ENCODE measurements at regions not wholly inside any gene's neighbourhood (a gene's known extent, or its start where the extent isn't known, plus 50 kb on each side); places are given as distances from the start of the nearest gene placed in this dataset.
A peak's percentile ranks its signal among the peaks of the same experiment; 100 is the strongest.
"Not testable (repeated sequence)": the region's sequence is repeated elsewhere in the genome, so short reads cannot be mapped to it uniquely, and the experiment has no call there.

GRCh38 chr10:128178302-128178958, 52.2 kb upstream of the MKI67 start:
- Histone ChIP-seq H3K4me3 (ENCODE audit: low read length in 2 of 2) (no peak overlapping the region), H3K4me1 (ENCODE audit: control insufficient read depth, insufficient read depth, low read length) (no peaks in the 10 kb centered on the region), H3K27me3 (ENCODE audit: control insufficient read depth in 1 of 2, insufficient read depth in 2 of 2, low read length in 2 of 2) (no peaks in the 10 kb centered on the region)

GRCh38 chr10:128180843-128181242, 54.6 kb upstream of the MKI67 start:
- Histone ChIP-seq H3K27me3 (ENCODE audit: control insufficient read depth in 1 of 2, insufficient read depth in 2 of 2, low read length in 2 of 2) (no peaks in the 10 kb centered on the region), H3K4me1 (ENCODE audit: control insufficient read depth, insufficient read depth, low read length) (no peaks in the 10 kb centered on the region), H3K9me3 (ENCODE audit: control insufficient read depth in 2 of 2, low read length in 2 of 2) (peaks cover 4 to 5% of the 10 kb centered on the region in 2 donors), H3K9ac (ENCODE audit: low read length in 2 of 2) (no peak overlapping the region), H3K27ac (ENCODE audit: low read length) (no peak overlapping the region), H3K4me3 (ENCODE audit: low read length in 2 of 2) (no peak overlapping the region), H3K36me3 (ENCODE audit: control insufficient read depth in 2 of 2, insufficient read depth in 2 of 2, low read length in 2 of 2) (no peaks in the 10 kb centered on the region)

More at GRCh38 chr10:128178302-128178958, 52.2 kb upstream of the MKI67 start:
- Histone ChIP-seq H3K9me3 (ENCODE audit: control insufficient read depth in 2 of 2, low read length in 2 of 2) (peaks cover 4 to 10% of the 10 kb centered on the region in 2 donors), H3K36me3 (ENCODE audit: control insufficient read depth in 2 of 2, insufficient read depth in 2 of 2, low read length in 2 of 2) (no peaks in the 10 kb centered on the region), H3K9ac (ENCODE audit: low read length in 2 of 2) (no peak overlapping the region), H3K27ac (ENCODE audit: low read length) (no peak overlapping the region)

GRCh38 chr10:128185627-128186026, 59.4 kb upstream of the MKI67 start:
- H3K27me3 ChIP-seq (ENCODE audit: control insufficient read depth in 1 of 2, insufficient read depth in 2 of 2, low read length in 2 of 2), result peaks cover 0 to 5% of the 10 kb centered on the region in 2 donors
- no peak overlapping the region for H3K9ac ChIP-seq (ENCODE audit: low read length in 2 of 2)
- H3K36me3 ChIP-seq (ENCODE audit: control insufficient read depth in 2 of 2, insufficient read depth in 2 of 2, low read length in 2 of 2), result no peaks in the 10 kb centered on the region

GRCh38 chr10:128186959-128187787, 61.0 kb upstream of the MKI67 start:
- H3K4me3 ChIP-seq (ENCODE audit: low read length in 2 of 2), result peak overlapping the region in 1 of 2 donors; percentile 8
- peaks cover 0 to 5% of the 10 kb centered on the region in 2 donors for H3K27me3 ChIP-seq (ENCODE audit: control insufficient read depth in 1 of 2, insufficient read depth in 2 of 2, low read length in 2 of 2)
- peaks cover 4% of the 10 kb centered on the region for H3K4me1 ChIP-seq (ENCODE audit: control insufficient read depth, insufficient read depth, low read length)
- H3K27ac ChIP-seq (ENCODE audit: low read length), result no peak overlapping the region
- H3K9ac ChIP-seq (ENCODE audit: low read length in 2 of 2), result no peak overlapping the region
- H3K36me3 ChIP-seq (ENCODE audit: control insufficient read depth in 2 of 2, insufficient read depth in 2 of 2, low read length in 2 of 2), result no peaks in the 10 kb centered on the region
- H3K9me3 ChIP-seq (ENCODE audit: control insufficient read depth in 2 of 2, low read length in 2 of 2), result peaks cover 2 to 4% of the 10 kb centered on the region in 2 donors

More at GRCh38 chr10:128185627-128186026, 59.4 kb upstream of the MKI67 start:
- Histone ChIP-seq H3K4me3 (ENCODE audit: low read length in 2 of 2) (no peak overlapping the region), H3K4me1 (ENCODE audit: control insufficient read depth, insufficient read depth, low read length) (peaks cover 4% of the 10 kb centered on the region), H3K9me3 (ENCODE audit: control insufficient read depth in 2 of 2, low read length in 2 of 2) (peaks cover 2 to 4% of the 10 kb centered on the region in 2 donors), H3K27ac (ENCODE audit: low read length) (no peak overlapping the region)

- H3K27ac ChIP-seq (ENCODE audit: low read length), result no peak overlapping the region
- H3K9ac ChIP-seq (ENCODE audit: low read length in 2 of 2), result no peak overlapping the region
- H3K9me3 ChIP-seq (ENCODE audit: control insufficient read depth in 2 of 2, low read length in 2 of 2), result peaks cover 0 to 4% of the 10 kb centered on the region in 2 donors
- H3K4me3 ChIP-seq (ENCODE audit: low read length in 2 of 2), result no peak overlapping the region
- peaks cover 4% of the 10 kb centered on the region for H3K4me1 ChIP-seq (ENCODE audit: control insufficient read depth, insufficient read depth, low read length)
- peaks cover 0 to 5% of the 10 kb centered on the region in 2 donors for H3K27me3 ChIP-seq (ENCODE audit: control insufficient read depth in 1 of 2, insufficient read depth in 2 of 2, low read length in 2 of 2)
- H3K36me3 ChIP-seq (ENCODE audit: control insufficient read depth in 2 of 2, insufficient read depth in 2 of 2, low read length in 2 of 2), result no peaks in the 10 kb centered on the region
Measured at GRCh38 chr10:128187788-128188185, 61.6 kb upstream of the MKI67 start.

GRCh38 chr10:128189176-128189575, 63.0 kb upstream of the MKI67 start:
- Histone ChIP-seq H3K36me3 (ENCODE audit: control insufficient read depth in 2 of 2, insufficient read depth in 2 of 2, low read length in 2 of 2) (no peaks in the 10 kb centered on the region), H3K9ac (ENCODE audit: low read length in 2 of 2) (no peak overlapping the region), H3K4me1 (ENCODE audit: control insufficient read depth, insufficient read depth, low read length) (peaks cover 4% of the 10 kb centered on the region), H3K9me3 (ENCODE audit: control insufficient read depth in 2 of 2, low read length in 2 of 2) (no peaks in the 10 kb centered on the region), H3K4me3 (ENCODE audit: low read length in 2 of 2) (no peak overlapping the region), H3K27me3 (ENCODE audit: control insufficient read depth in 1 of 2, insufficient read depth in 2 of 2, low read length in 2 of 2) (peaks cover 0 to 5% of the 10 kb centered on the region in 2 donors), H3K27ac (ENCODE audit: low read length) (no peak overlapping the region)

GRCh38 chr10:128191847-128192246, 65.6 kb upstream of the MKI67 start:
- H3K27me3 ChIP-seq (ENCODE audit: control insufficient read depth in 1 of 2, insufficient read depth in 2 of 2, low read length in 2 of 2), result peaks cover 0 to 5% of the 10 kb centered on the region in 2 donors
- H3K36me3 ChIP-seq (ENCODE audit: control insufficient read depth in 2 of 2, insufficient read depth in 2 of 2, low read length in 2 of 2), result no peaks in the 10 kb centered on the region
- no peak overlapping the region for H3K27ac ChIP-seq (ENCODE audit: low read length)
- no peak overlapping the region for H3K9ac ChIP-seq (ENCODE audit: low read length in 2 of 2)
- H3K4me1 ChIP-seq (ENCODE audit: control insufficient read depth, insufficient read depth, low read length), result peaks cover 4% of the 10 kb centered on the region
- H3K9me3 ChIP-seq (ENCODE audit: control insufficient read depth in 2 of 2, low read length in 2 of 2), result no peaks in the 10 kb centered on the region
- H3K4me3 ChIP-seq (ENCODE audit: low read length in 2 of 2), result no peak overlapping the region

GRCh38 chr10:128201826-128202225, 75.6 kb upstream of the MKI67 start:
- H3K9me3 ChIP-seq (ENCODE audit: control insufficient read depth in 2 of 2, low read length in 2 of 2); H3K4me3 ChIP-seq (ENCODE audit: low read length in 2 of 2); H3K27ac ChIP-seq (ENCODE audit: low read length); H3K9ac ChIP-seq (ENCODE audit: low read length in 2 of 2); H3K36me3 ChIP-seq (ENCODE audit: control insufficient read depth in 2 of 2, insufficient read depth in 2 of 2, low read length in 2 of 2); H3K4me1 ChIP-seq (ENCODE audit: control insufficient read depth, insufficient read depth, low read length); H3K27me3 ChIP-seq (ENCODE audit: control insufficient read depth in 1 of 2, insufficient read depth in 2 of 2, low read length in 2 of 2): not testable (repeated sequence)

- Histone ChIP-seq H3K27me3 (ENCODE audit: control insufficient read depth in 1 of 2, insufficient read depth in 2 of 2, low read length in 2 of 2) (peaks cover 7 to 11% of the 10 kb centered on the region in 2 donors), H3K4me3 (ENCODE audit: low read length in 2 of 2) (no peak overlapping the region), H3K9ac (ENCODE audit: low read length in 2 of 2) (no peak overlapping the region), H3K27ac (ENCODE audit: low read length) (no peak overlapping the region), H3K9me3 (ENCODE audit: control insufficient read depth in 2 of 2, low read length in 2 of 2) (no peaks in the 10 kb centered on the region), H3K4me1 (ENCODE audit: control insufficient read depth, insufficient read depth, low read length) (no peaks in the 10 kb centered on the region), H3K36me3 (ENCODE audit: control insufficient read depth in 2 of 2, insufficient read depth in 2 of 2, low read length in 2 of 2) (no peaks in the 10 kb centered on the region)
Measured at GRCh38 chr10:128203028-128203427, 76.8 kb upstream of the MKI67 start.

- not testable (repeated sequence) for H3K36me3 ChIP-seq (ENCODE audit: control insufficient read depth in 2 of 2, insufficient read depth in 2 of 2, low read length in 2 of 2); H3K9ac ChIP-seq (ENCODE audit: low read length in 2 of 2); H3K27ac ChIP-seq (ENCODE audit: low read length); H3K9me3 ChIP-seq (ENCODE audit: control insufficient read depth in 2 of 2, low read length in 2 of 2); H3K4me3 ChIP-seq (ENCODE audit: low read length in 2 of 2); H3K4me1 ChIP-seq (ENCODE audit: control insufficient read depth, insufficient read depth, low read length)
- H3K27me3 ChIP-seq (ENCODE audit: control insufficient read depth in 1 of 2, insufficient read depth in 2 of 2, low read length in 2 of 2), result peaks cover 7 to 11% of the 10 kb centered on the region in 2 donors
Measured at GRCh38 chr10:128205591-128205990, 79.4 kb upstream of the MKI67 start.

GRCh38 chr10:128206676-128207075, 80.5 kb upstream of the MKI67 start:
- Histone ChIP-seq H3K27me3 (ENCODE audit: control insufficient read depth in 1 of 2, insufficient read depth in 2 of 2, low read length in 2 of 2) (peaks cover 7 to 11% of the 10 kb centered on the region in 2 donors), H3K27ac (ENCODE audit: low read length) (no peak overlapping the region), H3K4me1 (ENCODE audit: control insufficient read depth, insufficient read depth, low read length) (peaks cover 8% of the 10 kb centered on the region), H3K36me3 (ENCODE audit: control insufficient read depth in 2 of 2, insufficient read depth in 2 of 2, low read length in 2 of 2) (no peaks in the 10 kb centered on the region), H3K4me3 (ENCODE audit: low read length in 2 of 2) (no peak overlapping the region), H3K9ac (ENCODE audit: low read length in 2 of 2) (no peak overlapping the region), H3K9me3 (ENCODE audit: control insufficient read depth in 2 of 2, low read length in 2 of 2) (no peaks in the 10 kb centered on the region)
